ENCODE measurements at regions not wholly inside any gene's neighbourhood (a gene's known extent, or its start where the extent isn't known, plus 50 kb on each side); places are given as distances from the start of the nearest gene placed in this dataset.

DNA sequence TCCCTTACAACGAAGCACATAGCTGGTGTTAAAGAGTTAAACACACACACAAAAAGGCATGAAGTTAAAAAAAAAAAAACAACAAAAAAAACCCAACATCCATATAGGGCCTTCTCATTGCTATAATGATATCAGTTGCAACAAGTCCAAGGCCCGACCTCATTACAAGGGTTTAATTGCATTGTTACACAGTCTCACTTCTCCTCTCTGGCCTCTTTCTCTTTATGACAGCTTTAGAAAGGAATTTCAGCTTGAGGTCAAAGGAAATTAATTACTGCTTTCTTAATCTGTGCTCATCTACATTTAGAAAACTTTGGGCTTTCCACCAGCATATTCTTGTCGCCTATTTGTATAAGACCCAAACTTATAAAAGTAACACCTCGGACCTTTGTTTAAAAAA lies 342.1 kb downstream of the NR2F2 start:
- DNase-seq (ENCODE audit: low read depth in 2 of 2): no peak

DNA sequence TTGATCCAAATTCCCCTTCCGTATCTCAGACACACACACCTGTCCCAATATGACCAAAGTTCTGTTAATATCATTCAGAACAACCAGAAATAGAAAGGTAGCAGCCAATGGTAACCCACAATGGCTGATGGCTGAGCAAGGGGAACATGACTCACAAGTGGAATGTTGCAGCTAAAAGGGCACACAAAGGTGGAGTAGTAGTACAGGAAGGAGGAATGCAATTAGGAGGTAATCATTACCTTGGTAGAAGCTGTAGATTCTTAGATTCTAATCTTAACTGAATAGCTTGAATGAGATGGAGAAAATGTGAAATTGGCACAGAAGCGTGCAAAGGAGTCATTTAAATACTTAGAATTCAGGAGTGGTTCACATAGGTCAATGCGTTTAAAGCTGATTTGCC lies 347.9 kb downstream of the NR2F2 start:
- DNase-seq (ENCODE audit: low read depth in 2 of 2): no peak

DNA sequence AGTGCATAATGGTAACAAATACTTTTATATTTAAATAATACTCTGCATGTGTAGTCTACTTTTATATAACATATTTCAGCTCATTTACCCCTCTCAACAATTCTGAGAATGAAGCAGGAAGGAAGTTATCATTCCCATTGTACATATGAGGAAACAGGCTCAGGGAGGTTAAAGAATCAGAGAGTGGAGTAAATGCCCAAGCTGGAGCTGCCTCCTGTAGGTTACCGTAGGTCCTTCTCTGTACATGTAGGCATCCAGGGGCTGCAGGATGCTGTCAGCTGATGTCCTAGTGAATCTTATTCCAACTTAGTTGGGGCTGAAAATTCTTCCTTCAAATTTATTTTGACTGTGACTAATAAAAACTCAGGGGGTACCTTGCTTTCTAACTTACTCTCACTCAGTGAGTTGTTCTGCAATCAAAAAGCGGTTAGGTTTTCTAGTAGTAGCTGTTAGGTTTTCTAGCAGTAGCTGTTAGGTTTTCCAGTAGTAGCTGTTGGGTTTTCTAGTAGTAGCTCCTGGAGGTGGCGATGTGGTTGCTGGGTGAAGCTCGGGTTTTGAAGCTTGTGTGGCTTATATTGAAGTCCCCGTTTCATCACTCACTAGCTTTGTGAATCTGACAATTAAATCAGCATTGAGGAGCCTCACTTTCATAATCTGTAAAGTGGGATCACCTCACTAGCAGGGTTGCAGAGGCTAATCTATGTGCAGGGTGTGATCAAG lies 357.0 kb downstream of the NR2F2 start:
- DNase-seq (ENCODE audit: low read depth in 2 of 2): no peak

DNA sequence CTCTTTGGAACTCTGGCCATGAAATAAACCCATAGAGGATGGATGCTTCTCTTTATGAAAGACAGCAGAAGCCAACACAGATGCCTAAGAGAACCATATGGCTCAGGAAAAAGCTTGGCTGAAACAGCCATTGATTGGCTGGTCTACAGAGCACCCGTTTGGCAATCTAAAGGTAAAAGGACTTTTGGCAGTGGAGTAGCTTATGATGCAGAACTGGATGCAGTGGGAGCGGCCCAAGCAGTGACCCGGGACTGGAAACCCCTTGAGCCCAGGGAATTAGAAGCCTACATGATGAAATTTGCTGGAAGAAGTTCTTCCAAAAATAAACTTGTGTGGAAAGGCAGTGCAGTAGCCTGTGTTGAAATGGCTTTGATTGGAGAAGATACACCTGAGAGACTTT lies 360.2 kb downstream of the NR2F2 start:
- no peak for DNase-seq (ENCODE audit: low read depth in 2 of 2)

DNA sequence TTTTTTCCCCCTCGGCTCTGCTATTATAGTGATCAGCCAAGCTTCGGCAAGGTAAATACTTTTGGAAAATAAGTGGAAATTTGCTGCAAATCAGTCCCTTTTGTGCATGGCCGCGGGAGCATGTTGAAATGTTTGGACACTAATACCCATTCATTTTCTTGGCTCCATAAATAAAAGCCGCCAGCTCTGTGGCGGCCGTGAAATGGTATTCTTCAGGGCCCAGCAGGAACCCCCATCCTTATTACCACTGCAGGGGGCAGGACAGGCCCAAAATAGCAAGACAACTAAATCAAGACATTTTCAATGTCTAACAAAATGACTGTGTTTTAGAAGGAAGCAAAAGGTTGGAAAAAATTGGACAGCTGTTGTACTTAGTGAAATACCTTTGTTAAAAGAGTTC lies 362.3 kb downstream of the NR2F2 start:
- no peak for DNase-seq (ENCODE audit: low read depth in 2 of 2)

DNA sequence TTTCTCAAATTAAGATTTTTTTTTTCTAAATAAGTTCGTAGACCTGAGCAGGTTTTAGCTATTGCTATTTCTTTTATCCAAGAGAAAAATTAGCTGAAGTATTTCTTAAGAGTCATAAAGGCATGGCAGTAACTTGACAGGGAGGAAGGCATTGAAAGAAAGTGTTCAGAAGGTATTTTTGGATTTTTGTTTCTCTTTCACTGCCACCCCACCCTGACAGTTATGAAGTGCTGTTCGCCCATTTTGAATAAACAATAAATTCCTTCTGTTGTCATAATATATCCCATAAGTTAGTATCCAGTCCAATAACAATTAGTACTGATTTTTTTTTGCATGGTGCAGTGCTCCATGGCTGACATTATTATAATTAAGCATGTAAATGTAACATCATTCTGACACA lies 363.0 kb downstream of the NR2F2 start:
- DNase-seq (ENCODE audit: low read depth in 2 of 2): no peak

DNA sequence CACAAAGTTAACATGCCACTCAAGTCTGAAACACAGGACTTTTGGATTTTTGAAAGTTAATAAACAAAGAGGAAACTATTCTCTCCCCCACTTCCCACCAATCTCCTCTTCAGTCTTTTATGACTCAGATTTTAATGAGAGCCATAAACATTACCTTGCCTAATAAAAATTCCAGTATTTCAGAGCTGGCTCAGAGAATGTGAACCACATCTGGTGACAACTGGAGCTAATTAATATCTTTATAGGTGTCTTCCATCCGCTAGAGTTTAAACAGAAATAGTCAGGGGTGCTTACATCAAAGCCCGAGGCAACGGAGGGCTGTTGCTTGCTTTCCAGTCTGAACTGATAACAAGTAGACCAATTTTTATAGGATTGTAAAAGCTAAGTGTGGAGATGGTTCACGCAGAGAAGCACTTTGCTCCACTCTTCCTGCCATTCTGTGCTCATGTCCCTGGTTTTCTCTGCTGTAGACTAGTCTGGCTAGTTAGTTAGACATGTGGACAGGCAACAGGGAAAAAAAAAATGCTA lies 363.6 kb downstream of the NR2F2 start:
- no peak for DNase-seq (ENCODE audit: low read depth in 2 of 2)

DNA sequence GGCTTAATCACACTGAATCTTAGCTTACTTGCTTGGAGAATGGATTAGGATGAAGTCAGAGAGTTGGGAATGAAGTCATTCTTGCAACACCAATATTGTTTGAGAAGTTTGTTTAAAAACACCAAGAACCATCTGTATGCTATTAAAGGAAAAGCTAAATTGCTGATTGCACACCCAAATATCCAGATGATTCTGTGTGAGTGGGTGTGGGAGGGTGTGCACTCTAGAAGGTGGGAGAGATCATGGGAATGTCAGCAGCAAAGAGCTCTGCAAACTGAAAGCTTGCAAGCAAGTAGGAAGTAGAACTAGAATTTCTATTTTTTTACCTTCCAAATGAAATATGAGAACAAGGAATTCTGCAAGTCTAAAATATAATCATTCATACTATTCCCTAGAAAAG lies 364.9 kb downstream of the NR2F2 start:
- DNase-seq (ENCODE audit: low read depth in 2 of 2): no peak

DNA sequence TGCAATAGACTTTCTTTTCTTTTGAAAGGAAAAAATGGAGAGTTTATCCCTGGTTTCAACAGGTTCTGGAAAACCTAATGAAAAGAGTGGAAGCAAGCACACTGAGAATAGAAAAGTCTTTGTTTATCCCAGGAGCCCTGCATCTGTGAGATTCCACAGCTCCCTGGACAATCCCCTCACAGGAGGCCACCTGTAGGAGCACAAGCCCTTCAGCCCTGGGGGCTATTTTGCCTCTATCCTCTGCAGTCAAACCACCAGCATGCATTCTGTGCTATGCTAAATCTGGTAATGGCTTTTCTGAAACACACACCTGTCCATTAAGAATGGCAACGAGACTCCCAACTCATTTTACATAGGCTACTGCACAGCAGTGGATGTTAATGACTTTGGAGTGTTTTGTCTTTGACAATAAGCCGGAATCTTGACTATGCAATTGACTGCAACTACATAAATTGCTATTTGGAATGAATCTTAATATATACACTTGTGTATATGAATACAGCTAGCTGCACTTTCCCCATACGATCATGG lies 369.4 kb downstream of the NR2F2 start:
- DNase-seq (ENCODE audit: low read depth in 2 of 2): no peak

DNA sequence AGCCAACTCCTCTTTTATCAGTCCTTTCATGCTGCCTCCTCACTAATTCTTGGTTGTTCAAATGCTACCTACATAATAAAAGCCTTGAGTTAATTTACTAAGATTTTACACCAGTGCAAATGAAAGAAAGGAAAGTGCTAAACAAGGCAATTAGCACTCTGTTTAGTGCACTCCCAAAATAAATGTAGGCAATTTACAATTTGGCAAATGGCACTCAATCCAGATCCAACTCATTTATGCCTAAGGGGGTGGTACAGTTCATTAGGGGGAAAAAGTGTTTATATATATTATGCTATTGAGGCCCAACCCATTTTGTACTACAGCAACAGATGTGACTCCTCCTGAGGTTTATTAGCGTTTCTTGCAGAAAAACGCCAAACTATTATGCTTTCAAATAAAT lies 370.1 kb downstream of the NR2F2 start:
- no peak for DNase-seq (ENCODE audit: low read depth in 2 of 2)

DNA sequence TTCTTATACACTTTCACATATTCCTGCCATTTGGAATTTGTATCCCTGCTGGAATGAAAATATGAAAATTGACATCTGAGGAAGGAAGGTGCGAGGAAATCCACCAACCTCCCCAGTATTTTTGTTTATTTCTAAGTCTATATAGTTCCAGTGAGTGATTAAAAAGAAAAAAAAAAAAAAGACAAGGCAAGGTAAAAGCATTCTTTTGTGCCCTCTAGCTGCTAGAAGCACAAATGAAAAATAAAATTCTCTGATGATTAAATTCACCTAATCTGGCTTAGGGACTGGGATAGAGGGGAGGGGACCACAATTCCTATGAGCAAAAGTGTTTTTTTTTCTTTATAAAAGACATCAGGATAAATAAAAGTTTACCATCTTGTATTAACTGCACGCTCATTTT lies 370.9 kb downstream of the NR2F2 start:
- DNase-seq (ENCODE audit: low read depth in 2 of 2): no peak

DNA sequence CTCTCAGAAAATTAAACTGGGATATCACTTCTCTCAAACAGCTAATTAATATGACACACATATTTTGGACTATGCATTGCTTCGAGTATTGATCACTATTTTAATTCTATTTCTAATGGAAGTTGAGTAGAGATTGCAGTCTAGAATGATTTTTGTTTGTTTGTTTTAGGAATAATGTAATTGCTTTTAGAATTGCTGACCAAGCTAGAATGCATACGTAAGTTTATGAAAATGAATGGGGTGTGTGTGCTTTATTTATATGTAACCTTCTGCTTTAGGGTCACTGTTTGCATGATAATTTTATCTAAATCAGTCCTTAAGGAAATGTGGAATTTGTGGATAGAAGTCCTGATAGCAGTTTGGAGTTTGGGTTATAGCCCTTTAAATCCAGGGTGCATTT lies 371.4 kb downstream of the NR2F2 start:
- no peak for DNase-seq (ENCODE audit: low read depth in 2 of 2)

DNA sequence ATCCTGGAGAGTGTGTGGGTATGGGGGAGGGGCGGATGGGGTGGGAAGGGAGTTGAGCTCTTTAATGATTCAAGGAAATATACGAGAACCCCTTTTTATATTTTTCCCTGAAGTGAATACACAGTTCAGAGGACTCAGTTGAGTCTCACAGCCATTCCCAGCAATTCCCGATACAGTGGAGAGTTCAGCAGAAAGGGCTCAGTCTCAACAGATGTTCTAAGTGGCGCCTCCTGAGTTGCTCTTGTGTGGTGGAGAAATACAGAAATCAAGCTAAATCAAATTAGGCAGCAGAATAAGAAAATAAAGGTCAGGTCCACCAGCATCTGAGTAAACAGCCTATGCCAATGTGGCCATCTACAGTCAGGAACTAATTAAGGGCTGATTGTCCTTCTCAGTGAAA lies 372.1 kb downstream of the NR2F2 start:
- DNase-seq (ENCODE audit: low read depth in 2 of 2): no peak

DNA sequence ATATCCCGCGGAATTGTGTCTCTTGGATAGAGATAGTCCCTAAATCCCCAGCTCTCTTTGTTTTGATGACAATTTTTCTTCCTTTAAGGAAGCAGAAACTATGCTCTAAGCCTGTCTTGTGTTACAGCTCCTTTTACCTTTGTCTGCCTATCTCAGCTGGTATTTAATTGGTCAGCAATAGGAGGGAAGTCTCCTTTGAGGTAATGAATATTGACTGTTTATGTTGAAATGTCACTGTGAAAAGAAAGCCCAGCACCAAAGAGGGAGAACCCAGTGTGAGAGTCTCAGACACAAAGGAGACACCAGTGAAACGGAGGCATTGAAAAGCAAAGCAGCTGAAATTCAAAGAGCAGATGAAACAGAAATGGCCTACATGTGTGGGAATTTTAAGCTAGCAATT lies 372.6 kb downstream of the NR2F2 start:
- no peak for DNase-seq (ENCODE audit: low read depth in 2 of 2)

DNA sequence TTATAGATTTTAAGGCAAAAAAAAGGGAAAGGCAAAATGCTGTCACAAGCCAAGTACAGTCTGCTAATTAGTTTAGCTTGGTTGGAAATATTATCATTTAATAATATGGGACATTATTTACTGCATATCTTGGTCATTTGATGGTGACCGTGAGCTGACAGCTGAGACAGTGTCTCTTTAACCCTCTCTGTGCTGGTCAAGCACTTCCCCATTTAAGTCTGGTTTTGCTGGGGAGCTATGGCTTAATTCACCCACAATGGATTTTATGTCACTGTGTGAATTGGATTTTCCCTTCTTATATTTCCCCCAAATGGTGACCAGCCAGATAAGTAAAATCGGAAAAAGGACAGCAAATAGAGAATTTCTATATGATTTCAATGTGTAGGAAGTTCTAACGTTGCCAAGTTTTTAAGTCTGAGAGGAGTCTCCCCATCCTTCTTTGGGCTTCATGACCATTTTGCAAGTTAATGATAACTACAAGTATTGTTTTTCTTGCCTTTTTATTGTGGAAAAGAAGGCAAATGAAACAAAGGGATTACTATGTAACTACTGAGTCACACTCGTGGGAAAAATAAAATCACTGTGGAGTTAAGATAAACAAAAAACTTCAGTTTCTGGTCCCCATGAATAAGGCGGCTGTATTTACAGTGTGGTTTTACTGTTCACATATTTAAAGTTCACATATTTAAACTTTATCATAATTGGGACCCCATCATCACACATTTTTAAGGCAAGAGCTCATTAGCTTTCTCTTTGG lies 373.5 kb downstream of the NR2F2 start:
- no peak for DNase-seq (ENCODE audit: low read depth in 2 of 2)

DNA sequence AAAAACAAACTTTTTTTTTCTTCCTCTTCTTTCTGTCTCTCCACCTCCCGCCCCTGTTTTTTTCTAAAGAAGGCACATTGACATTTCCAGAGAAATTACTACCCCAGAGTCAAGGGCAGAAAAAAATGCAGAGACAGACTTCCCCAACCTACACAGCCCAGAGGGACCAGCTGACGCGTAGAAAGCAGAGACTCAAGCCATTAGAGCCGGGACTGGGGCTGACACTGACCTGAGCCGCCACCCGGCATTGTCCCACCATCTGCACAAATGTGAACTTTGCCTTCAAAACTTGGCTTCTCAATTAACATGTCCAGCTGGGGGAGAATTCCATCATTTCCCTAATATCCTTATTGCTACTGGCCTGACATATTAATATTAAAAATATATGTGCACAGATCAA lies 385.6 kb downstream of the NR2F2 start:
- no peak for DNase-seq (ENCODE audit: low read depth in 2 of 2)

DNA sequence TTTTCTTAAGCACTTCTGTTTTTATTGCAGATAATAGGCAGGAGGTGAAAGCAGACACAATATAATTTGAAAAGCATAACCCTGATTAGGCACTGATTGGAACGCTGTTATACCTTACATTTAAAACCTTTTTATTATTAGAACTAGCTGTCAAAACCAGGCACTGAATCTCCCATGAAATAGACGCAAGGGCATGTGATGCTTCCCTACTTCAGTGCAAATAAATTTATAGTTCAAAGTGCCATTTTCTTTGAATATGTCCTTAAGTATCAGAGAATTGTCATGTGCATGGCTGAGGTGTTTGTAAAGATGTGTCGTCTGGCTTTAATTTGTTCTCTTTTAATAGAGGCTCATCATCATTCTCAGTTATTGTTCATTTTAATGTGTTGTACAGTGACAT lies 386.0 kb downstream of the NR2F2 start:
- no peak for DNase-seq (ENCODE audit: low read depth in 2 of 2)

DNA sequence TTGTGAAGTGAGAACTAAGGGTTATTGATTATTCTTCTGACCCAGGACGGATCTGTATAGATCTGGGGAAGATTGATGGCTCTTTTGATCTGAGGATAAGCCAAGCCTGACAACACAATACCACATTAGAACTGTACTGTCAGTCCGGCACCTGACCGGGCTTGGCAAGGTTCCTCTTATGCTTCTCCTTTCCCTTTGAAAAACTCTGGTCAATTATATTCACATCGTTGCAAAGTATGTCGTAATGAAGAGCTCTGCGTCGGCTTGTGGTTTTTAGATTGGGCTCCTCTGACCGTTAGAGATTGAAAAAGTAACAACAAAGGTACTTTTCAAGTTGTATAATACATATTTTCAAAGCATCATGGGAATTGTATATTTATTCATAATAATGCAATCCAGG lies 389.8 kb downstream of the NR2F2 start:
- no peak for DNase-seq (ENCODE audit: low read depth in 2 of 2)

DNA sequence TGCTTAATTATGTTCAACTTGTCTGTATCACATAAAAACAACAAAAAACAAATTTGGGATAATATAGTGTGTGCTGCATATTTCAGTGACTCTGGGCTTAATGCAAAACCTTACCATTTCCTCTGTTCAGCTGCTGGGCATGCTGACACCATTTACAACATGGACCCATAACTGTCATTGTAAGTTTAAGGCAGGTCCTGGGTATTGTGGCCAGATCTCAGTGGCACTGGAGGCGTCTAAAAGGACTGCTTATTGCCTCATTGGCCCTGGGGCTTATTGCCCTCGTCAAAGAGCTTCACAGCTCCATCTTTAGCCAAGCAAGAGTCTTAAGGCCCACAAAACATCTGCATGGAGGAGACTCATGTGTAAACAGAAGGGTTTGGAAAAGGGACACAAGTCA lies 390.2 kb downstream of the NR2F2 start:
- no peak for DNase-seq (ENCODE audit: low read depth in 2 of 2)

DNA sequence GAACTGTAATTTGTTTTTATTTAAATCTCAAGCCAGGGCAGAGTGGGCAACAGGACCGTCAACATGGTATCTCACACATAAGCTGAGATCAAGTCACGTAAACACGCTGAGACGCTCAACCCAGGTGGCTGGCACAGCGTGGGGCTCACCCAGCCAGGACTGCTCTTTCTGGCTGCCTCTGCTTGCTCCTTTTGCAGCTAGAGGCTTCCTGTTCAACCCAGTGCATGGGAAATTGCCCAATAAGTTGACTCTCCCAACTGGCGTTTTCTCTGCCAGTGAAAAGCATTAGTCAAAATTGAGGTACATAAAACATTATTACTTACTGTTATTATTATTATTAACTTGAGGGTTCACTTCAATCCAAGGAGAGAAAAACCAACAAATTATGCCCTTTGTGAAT lies 398.1 kb downstream of the NR2F2 start:
- DNase-seq (ENCODE audit: low read depth in 2 of 2): no peak

DNA sequence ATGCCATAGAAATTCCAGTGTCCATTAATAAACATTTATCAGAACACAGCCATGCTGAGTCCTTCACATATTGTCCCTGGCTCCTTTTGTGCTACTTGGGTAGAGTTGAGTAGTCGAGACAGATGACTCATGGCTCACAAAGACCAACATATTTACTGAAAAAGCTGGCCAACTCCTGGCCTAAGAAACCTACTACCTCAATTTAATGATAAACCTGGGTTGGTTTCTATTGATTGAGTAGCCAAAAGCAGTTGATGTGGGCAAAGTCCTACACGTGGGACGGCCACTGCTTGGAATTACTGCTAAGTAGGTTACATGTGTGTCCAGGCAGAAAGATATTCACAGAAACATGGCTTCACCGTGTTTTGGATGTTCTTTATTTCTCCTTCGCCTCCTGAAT lies 402.2 kb downstream of the NR2F2 start:
- DNase-seq (ENCODE audit: low read depth in 2 of 2): no peak

DNA sequence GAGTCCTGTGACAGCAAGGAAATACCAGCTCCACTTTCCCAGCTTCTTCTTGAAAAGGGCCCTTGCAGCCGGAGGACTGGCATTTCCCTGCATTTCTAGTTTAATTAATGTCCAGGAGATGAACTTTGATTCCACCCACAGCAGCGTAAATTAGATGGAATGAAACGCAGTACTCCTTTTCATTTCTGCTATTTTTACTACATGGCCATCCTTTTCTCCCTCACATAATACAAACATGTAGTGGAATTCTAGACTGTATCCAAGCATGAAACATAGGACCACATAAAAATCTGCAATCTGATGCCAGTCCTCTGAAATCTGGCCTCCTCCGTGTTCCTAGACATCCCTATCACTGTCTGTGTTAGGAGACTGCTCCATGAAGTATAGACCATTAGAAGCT lies 403.2 kb downstream of the NR2F2 start:
- DNase-seq (ENCODE audit: low read depth in 2 of 2): no peak

DNA sequence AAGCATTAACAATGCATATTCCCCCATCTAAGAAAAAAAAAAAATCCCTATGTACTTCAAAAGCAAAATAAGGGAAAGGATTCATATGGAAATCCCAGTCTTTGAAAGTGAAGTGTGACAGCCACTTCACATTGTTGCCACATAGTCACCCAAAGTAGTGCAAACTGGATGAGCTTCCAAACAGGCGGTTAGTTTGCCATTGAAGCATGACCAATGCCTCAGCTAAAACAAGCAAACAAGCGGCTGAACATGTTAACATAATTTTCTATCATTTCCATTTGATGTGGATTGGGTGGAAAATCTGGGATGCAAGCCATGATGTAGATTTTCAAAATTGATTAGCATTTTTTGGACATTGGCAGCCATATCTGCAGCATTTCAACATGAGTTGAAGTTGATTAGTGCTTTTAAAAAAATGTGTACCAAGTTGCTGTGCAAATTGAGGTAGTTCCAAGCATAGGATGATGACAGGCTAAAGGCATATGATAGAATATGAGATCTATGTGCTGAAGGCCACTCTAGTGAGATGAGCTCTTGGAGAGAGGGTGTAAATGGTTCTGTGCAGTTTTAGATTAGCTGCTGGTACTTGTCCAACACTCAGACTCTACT lies 405.2 kb downstream of the NR2F2 start:
- no peak for DNase-seq (ENCODE audit: low read depth in 2 of 2)

Data from activated CD8-positive, alpha-beta memory T cell treated with anti-CD3 and anti-CD28 coated beads for 4 hours (primary cell).